ENCODE measurements at regions not wholly inside any gene's neighbourhood (a gene's known extent, or its start where the extent isn't known, plus 50 kb on each side); places are given as distances from the start of the nearest gene placed in this dataset.
A peak's percentile ranks its signal among the peaks of the same experiment; 100 is the strongest.
"Not testable (repeated sequence)": the region's sequence is repeated elsewhere in the genome, so short reads cannot be mapped to it uniquely, and the experiment has no call there.

DNA sequence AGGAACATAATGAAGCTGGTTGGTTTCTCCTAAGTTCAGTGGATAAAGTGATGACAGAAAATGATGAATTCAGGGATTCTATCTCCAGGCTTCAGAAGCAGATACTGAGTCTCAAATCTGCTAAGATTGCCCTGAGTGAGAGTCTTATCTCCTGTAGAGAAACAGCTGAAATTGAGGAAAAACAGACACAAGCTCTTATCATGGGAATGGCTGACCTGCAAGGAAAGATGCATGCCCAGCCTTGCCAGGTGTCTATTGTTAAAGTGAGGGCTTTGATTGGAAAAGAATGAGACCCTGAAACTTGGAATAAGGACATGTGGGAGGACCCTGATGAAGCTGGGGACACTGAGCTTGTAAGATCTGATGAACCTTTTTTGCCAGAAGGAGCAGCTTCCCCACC is 100.3 kb downstream of the DNAJB9 start:
- ATAC-seq (no peak), DNase-seq (no peak)
- ChIA-PET POLR2A (ENCODE audit: unreplicated experiment) (no interaction called here), CTCF (no interaction called here)
- no peaks in the 10 kb centered on the region for H3K9me2 ChIP-seq (replicated peaks; ENCODE audit: low read length)
- H3K4me2 ChIP-seq (ENCODE audit: low read length) = no peak overlapping the region
- no peak overlapping the region for H3K4me3 ChIP-seq (ENCODE audit: low read length)
- no peaks in the 10 kb centered on the region for H3F3A ChIP-seq (ENCODE audit: low read length, unreplicated experiment)
- H3K36me3 ChIP-seq (ENCODE audit: low read depth, low read length) = no peaks in the 10 kb centered on the region
- H4K20me1 ChIP-seq (ENCODE audit: low read length) = no peaks in the 10 kb centered on the region
- H3K9ac ChIP-seq (ENCODE audit: low read length) = no peak overlapping the region
- intact Hi-C loops (cut with micrococcal nuclease) = no loop called here
- no peak overlapping the region for H3K27ac ChIP-seq (ENCODE audit: low read length)
- H3K27me3 ChIP-seq (ENCODE audit: low read length) = no peaks in the 10 kb centered on the region
- no peak for TF ChIP-seq EZH2 (IDR thresholded peaks at IDR 0.05; ENCODE audit: low read length, unreplicated experiment)
- no peak for TF ChIP-seq CTCF (conservative IDR thresholded peaks at IDR 0.05; ENCODE audit: low read depth, low read length)
- TF ChIP-seq EZH2phosphoT487 (IDR thresholded peaks at IDR 0.05; ENCODE audit: borderline replicate concordance, low read length) = no peak
- BruUV-seq (replicated peaks) = no TSS peak
- H3K79me2 ChIP-seq (ENCODE audit: low read length) = no peaks in the 10 kb centered on the region
- no peaks in the 10 kb centered on the region for H3K4me1 ChIP-seq (ENCODE audit: insufficient read depth, low read length)
- no peak overlapping the region for H2AFZ ChIP-seq (ENCODE audit: low read length)
- H3K9me3 ChIP-seq (ENCODE audit: low read length) = no peaks in the 10 kb centered on the region

GRCh38 chr7:108673699-108674098 is 104.0 kb downstream of the DNAJB9 start:
- BruUV-seq (replicated peaks); ATAC-seq; CTCF ChIA-PET; H3K27ac ChIP-seq (ENCODE audit: low read length); H2AFZ ChIP-seq (ENCODE audit: low read length); intact Hi-C loops (cut with micrococcal nuclease); H3F3A ChIP-seq (ENCODE audit: low read length, unreplicated experiment); H3K4me3 ChIP-seq (ENCODE audit: low read length); H3K9me3 ChIP-seq (ENCODE audit: low read length); DNase-seq; H4K20me1 ChIP-seq (ENCODE audit: low read length); H3K79me2 ChIP-seq (ENCODE audit: low read length); H3K4me2 ChIP-seq (ENCODE audit: low read length); H3K36me3 ChIP-seq (ENCODE audit: low read depth, low read length); H3K4me1 ChIP-seq (ENCODE audit: insufficient read depth, low read length); POLR2A ChIA-PET (ENCODE audit: unreplicated experiment); H3K9ac ChIP-seq (ENCODE audit: low read length); H3K27me3 ChIP-seq (ENCODE audit: low read length); H3K9me2 ChIP-seq (replicated peaks; ENCODE audit: low read length): not testable (repeated sequence)

DNA sequence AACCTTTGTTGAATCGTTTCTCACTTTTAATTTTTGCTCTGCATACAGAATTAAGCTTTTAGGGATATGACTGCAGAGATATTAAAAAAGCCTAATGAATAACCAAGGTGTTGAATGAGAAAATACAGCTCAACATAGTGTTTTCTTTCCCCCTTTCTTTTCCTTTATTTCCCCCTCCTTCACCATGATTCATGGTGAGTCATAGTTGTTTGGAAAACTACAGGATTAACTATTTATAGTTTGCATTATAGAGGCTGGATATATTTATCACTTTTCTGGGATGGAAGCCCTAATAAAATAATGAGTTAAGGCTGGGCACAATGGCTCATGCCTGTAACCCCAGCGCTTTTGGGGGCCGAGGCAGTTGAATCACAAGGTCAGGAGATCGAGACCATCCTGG is 115.0 kb downstream of the DNAJB9 start:
- ChIA-PET POLR2A (ENCODE audit: unreplicated experiment) (interaction anchor here (0.6 kb wide), 1 partner anchor 144 kb away, joined by 6 read pairs; no protein-coding TSS in a partner anchor), CTCF (interaction anchor here (0.6 kb wide), 1 partner anchor 24 kb away, joined by 3 read pairs; no protein-coding TSS in a partner anchor)
- intact Hi-C loops (cut with micrococcal nuclease) = no loop called here
- no peaks in the 10 kb centered on the region for H4K20me1 ChIP-seq (ENCODE audit: low read length)
- no peaks in the 10 kb centered on the region for H3K79me2 ChIP-seq (ENCODE audit: low read length)
- no TSS peak for BruUV-seq (replicated peaks)
- no peak overlapping the region for H3K4me3 ChIP-seq (ENCODE audit: low read length)
- no peaks in the 10 kb centered on the region for H3K4me1 ChIP-seq (ENCODE audit: insufficient read depth, low read length)
- no peaks in the 10 kb centered on the region for H3F3A ChIP-seq (ENCODE audit: low read length, unreplicated experiment)
- TF ChIP-seq EZH2 (IDR thresholded peaks at IDR 0.05; ENCODE audit: low read length, unreplicated experiment) (no peak), CTCF (conservative IDR thresholded peaks at IDR 0.05; ENCODE audit: low read depth, low read length) (no peak), EZH2phosphoT487 (IDR thresholded peaks at IDR 0.05; ENCODE audit: borderline replicate concordance, low read length) (no peak)
- no peak overlapping the region for H3K27ac ChIP-seq (ENCODE audit: low read length)
- no peaks in the 10 kb centered on the region for H3K27me3 ChIP-seq (ENCODE audit: low read length)
- H3K9me3 ChIP-seq (ENCODE audit: low read length) = no peaks in the 10 kb centered on the region
- H2AFZ ChIP-seq (ENCODE audit: low read length) = no peak overlapping the region
- H3K4me2 ChIP-seq (ENCODE audit: low read length) = no peak overlapping the region
- no peaks in the 10 kb centered on the region for H3K9me2 ChIP-seq (replicated peaks; ENCODE audit: low read length)
- DNase-seq = peak; percentile 58
- H3K36me3 ChIP-seq (ENCODE audit: low read depth, low read length) = no peaks in the 10 kb centered on the region
- peak; percentile 40 for ATAC-seq
- H3K9ac ChIP-seq (ENCODE audit: low read length) = no peak overlapping the region

Measured in PC-3 (cell line).